ENCODE measurements at regions not wholly inside any gene's neighbourhood (a gene's known extent, or its start where the extent isn't known, plus 50 kb on each side); places are given as distances from the start of the nearest gene placed in this dataset.
"Not testable (repeated sequence)": the region's sequence is repeated elsewhere in the genome, so short reads cannot be mapped to it uniquely, and the experiment has no call there.

- peak; percentile 43 for DNase-seq
Measured at GRCh38 chr2:145007093-145007959, 487.4 kb upstream of the ZEB2 start.

- no peak for DNase-seq
Measured at GRCh38 chr2:145002624-145003023, 482.7 kb upstream of the ZEB2 start.

GRCh38 chr2:145000376-145000775, 480.5 kb upstream of the ZEB2 start:
- no peak for DNase-seq

- no peak for DNase-seq
Measured at GRCh38 chr2:144999936-145000335, 480.0 kb upstream of the ZEB2 start.

GRCh38 chr2:144999071-144999875, 479.4 kb upstream of the ZEB2 start:
- no peak for DNase-seq

- DNase-seq = no peak
Measured at GRCh38 chr2:144998435-144998834, 478.5 kb upstream of the ZEB2 start.

GRCh38 chr2:144996225-144996795, 476.4 kb upstream of the ZEB2 start:
- no peak for DNase-seq

- no peak for DNase-seq
Measured at GRCh38 chr2:144995482-144995881, 475.6 kb upstream of the ZEB2 start.

GRCh38 chr2:144990661-144991060, 470.7 kb upstream of the ZEB2 start:
- no peak for DNase-seq

- DNase-seq = no peak
Measured at GRCh38 chr2:144989579-144990270, 469.8 kb upstream of the ZEB2 start.

GRCh38 chr2:144988591-144988990, 468.7 kb upstream of the ZEB2 start:
- no peak for DNase-seq

GRCh38 chr2:144986691-144987090, 466.8 kb upstream of the ZEB2 start:
- no peak for DNase-seq

GRCh38 chr2:144984038-144984437, 464.1 kb upstream of the ZEB2 start:
- DNase-seq = no peak

- DNase-seq = no peak
Measured at GRCh38 chr2:144983107-144983506, 463.2 kb upstream of the ZEB2 start.

GRCh38 chr2:144982481-144982880, 462.6 kb upstream of the ZEB2 start:
- DNase-seq = no peak

GRCh38 chr2:144975881-144976280, 456.0 kb upstream of the ZEB2 start:
- no peak for DNase-seq

GRCh38 chr2:144972676-144973075, 452.8 kb upstream of the ZEB2 start:
- no peak for DNase-seq

GRCh38 chr2:144971786-144972335, 451.9 kb upstream of the ZEB2 start:
- no peak for DNase-seq

GRCh38 chr2:144970410-144970809, 450.5 kb upstream of the ZEB2 start:
- not testable (repeated sequence) for DNase-seq

- DNase-seq = not testable (repeated sequence)
Measured at GRCh38 chr2:144969564-144969963, 449.6 kb upstream of the ZEB2 start.

- DNase-seq = no peak
Measured at GRCh38 chr2:144967961-144968360, 448.0 kb upstream of the ZEB2 start.

- no peak for DNase-seq
Measured at GRCh38 chr2:144965172-144965571, 445.3 kb upstream of the ZEB2 start.

- no peak for DNase-seq
Measured at GRCh38 chr2:144963031-144963430, 443.1 kb upstream of the ZEB2 start.

All from DMS79 treated with DMSO at 0.1 percent for 48 hours (cell line).